ENCODE measurements at regions not wholly inside any gene's neighbourhood (a gene's known extent, or its start where the extent isn't known, plus 50 kb on each side); places are given as distances from the start of the nearest gene placed in this dataset.

DNA sequence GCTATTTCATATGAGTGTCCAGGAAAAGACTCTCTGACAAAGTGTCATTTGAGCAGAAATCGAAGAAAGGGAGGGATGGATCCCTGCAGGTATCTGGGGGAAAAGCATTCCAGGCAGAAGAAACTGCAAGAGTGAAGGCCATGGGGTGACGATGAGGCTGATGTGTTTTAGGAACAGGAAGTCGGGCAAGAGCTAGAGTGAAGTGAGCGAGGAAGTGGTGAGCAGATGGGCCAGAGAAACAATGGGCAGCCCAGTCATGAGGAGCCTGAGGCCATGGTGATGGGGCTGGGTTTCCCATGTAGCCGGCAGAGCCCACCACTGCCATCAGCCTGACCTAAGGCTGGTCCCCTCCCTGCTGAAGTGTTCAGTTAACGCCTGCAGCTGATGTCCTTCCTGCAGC lies 150.2 kb downstream of the TNFSF13B start:
- 18% methylated on average over 5 of the region's 6 CpGs for WGBS (ENCODE audit: low lambda C conversion rate)
- BruUV-seq (replicated peaks): no TSS peak
- no peaks in the 10 kb centered on the region for H3K27me3 ChIP-seq (ENCODE audit: control insufficient read depth in 1 of 2, insufficient read depth in 2 of 2, low read length in 2 of 2)
- H4K20me1 ChIP-seq (ENCODE audit: insufficient read depth, low read length): no peaks in the 10 kb centered on the region
- no peaks in the 10 kb centered on the region for H3K79me2 ChIP-seq (ENCODE audit: insufficient read depth, low read length)
- no peak overlapping the region for H2AFZ ChIP-seq (ENCODE audit: low read length)
- FAIRE-seq: no peak
- no peaks in the 10 kb centered on the region for H3K4me1 ChIP-seq (ENCODE audit: insufficient read depth, low read length)
- no peak for DNase-seq (ENCODE audit: low spot score)
- ATAC-seq: no peak
- no peaks in the 10 kb centered on the region for H3K36me3 ChIP-seq (replicated peaks in 1 of 2; ENCODE audit: control insufficient read depth in 1 of 2, insufficient read depth in 2 of 2, low read length in 2 of 2)
- no peak overlapping the region for H3K9ac ChIP-seq (ENCODE audit: insufficient read depth, low read depth, low read length)
- ChIA-PET POLR2A (no interaction called here), CTCF (ENCODE audit: low intra/inter-chr PET ratio, low total read pairs) (no interaction called here)
- intact Hi-C loops (cut with micrococcal nuclease; ENCODE audit: unreplicated experiment): no loop called here
- no peak overlapping the region for H3K27ac ChIP-seq (ENCODE audit: extremely low read length, insufficient read depth, low read length)
- no peak overlapping the region for H3K4me3 ChIP-seq (replicated peaks in 1 of 3; ENCODE audit: insufficient read depth in 1 of 3, low read depth in 2 of 3, low read length in 3 of 3)
- no peak overlapping the region for H3K4me2 ChIP-seq (ENCODE audit: low read depth, low read length)
- peaks cover 3% of the 10 kb centered on the region; the same call in 1 of the 2 replicates for H3K9me3 ChIP-seq (ENCODE audit: low read length)
- in situ Hi-C loops (cut with HindIII; ENCODE audit: extremely low pct_ligation_motif_present, low pct_unique_long_range_greater_than_20kb): no loop called here
- TF ChIP-seq ZNF605 (CRISPR knock-in tag; IDR thresholded peaks at IDR 0.05): no peak
- TF ChIP-seq SRSF4 (IDR thresholded peaks at IDR 0.05; ENCODE audit: low read depth, low read length, poor library complexity, severe bottlenecking): no peak
- TF ChIP-seq, protein P1, sequence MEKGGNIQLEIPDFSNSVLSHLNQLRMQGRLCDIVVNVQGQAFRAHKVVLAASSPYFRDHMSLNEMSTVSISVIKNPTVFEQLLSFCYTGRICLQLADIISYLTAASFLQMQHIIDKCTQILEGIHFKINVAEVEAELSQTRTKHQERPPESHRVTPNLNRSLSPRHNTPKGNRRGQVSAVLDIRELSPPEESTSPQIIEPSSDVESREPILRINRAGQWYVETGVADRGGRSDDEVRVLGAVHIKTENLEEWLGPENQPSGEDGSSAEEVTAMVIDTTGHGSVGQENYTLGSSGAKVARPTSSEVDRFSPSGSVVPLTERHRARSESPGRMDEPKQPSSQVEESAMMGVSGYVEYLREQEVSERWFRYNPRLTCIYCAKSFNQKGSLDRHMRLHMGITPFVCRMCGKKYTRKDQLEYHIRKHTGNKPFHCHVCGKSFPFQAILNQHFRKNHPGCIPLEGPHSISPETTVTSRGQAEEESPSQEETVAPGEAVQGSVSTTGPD (CRISPR knock-in tag; IDR thresholded peaks at IDR 0.05): no peak
- TF ChIP-seq, protein P2, sequence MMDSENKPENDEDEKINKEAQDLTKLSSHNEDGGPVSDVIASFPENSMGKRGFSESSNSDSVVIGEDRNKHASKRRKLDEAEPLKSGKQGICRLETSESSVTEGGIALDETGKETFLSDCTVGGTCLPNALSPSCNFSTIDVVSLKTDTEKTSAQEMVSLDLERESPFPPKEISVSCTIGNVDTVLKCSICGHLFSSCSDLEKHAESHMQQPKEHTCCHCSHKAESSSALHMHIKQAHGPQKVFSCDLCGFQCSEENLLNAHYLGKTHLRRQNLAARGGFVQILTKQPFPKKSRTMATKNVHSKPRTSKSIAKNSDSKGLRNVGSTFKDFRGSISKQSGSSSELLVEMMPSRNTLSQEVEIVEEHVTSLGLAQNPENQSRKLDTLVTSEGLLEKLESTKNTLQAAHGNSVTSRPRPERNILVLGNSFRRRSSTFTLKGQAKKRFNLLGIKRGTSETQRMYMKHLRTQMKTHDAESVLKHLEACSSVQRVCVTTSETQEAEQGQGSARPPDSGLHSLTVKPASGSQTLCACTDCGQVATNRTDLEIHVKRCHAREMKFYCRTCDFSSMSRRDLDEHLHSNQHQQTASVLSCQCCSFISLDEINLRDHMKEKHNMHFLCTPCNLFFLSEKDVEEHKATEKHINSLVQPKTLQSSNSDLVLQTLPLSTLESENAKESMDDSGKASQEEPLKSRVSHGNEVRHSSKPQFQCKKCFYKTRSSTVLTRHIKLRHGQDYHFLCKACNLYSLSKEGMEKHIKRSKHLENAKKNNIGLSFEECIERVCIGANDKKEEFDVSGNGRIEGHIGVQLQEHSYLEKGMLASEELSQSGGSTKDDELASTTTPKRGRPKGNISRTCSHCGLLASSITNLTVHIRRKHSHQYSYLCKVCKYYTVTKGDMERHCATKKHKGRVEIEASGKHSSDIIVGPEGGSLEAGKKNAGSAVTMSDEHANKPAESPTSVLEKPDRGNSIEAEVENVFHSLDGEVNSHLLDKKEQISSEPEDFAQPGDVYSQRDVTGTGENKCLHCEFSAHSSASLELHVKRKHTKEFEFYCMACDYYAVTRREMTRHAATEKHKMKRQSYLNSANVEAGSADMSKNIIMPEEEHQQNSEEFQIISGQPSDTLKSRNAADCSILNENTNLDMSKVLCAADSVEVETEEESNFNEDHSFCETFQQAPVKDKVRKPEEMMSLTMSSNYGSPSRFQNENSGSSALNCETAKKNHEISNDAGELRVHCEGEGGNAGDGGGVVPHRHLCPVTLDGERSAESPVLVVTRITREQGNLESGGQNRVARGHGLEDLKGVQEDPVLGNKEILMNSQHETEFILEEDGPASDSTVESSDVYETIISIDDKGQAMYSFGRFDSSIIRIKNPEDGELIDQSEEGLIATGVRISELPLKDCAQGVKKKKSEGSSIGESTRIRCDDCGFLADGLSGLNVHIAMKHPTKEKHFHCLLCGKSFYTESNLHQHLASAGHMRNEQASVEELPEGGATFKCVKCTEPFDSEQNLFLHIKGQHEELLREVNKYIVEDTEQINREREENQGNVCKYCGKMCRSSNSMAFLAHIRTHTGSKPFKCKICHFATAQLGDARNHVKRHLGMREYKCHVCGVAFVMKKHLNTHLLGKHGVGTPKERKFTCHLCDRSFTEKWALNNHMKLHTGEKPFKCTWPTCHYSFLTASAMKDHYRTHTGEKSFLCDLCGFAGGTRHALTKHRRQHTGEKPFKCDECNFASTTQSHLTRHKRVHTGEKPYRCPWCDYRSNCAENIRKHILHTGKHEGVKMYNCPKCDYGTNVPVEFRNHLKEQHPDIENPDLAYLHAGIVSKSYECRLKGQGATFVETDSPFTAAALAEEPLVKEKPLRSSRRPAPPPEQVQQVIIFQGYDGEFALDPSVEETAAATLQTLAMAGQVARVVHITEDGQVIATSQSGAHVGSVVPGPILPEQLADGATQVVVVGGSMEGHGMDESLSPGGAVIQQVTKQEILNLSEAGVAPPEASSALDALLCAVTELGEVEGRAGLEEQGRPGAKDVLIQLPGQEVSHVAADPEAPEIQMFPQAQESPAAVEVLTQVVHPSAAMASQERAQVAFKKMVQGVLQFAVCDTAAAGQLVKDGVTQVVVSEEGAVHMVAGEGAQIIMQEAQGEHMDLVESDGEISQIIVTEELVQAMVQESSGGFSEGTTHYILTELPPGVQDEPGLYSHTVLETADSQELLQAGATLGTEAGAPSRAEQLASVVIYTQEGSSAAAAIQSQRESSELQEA (CRISPR knock-in tag; IDR thresholded peaks at IDR 0.05; ENCODE audit: not compliant biosample characterization): no peak
- TF ChIP-seq ZNF180 (CRISPR knock-in tag; IDR thresholded peaks at IDR 0.05; ENCODE audit: borderline replicate concordance, low read depth): no peak
- no peak for TF ChIP-seq RFXANK (CRISPR knock-in tag; IDR thresholded peaks at IDR 0.05)
- no peak for TF ChIP-seq FOXC1 (CRISPR knock-in tag; IDR thresholded peaks at IDR 0.05; ENCODE audit: borderline replicate concordance)
- TF ChIP-seq, protein P3, sequence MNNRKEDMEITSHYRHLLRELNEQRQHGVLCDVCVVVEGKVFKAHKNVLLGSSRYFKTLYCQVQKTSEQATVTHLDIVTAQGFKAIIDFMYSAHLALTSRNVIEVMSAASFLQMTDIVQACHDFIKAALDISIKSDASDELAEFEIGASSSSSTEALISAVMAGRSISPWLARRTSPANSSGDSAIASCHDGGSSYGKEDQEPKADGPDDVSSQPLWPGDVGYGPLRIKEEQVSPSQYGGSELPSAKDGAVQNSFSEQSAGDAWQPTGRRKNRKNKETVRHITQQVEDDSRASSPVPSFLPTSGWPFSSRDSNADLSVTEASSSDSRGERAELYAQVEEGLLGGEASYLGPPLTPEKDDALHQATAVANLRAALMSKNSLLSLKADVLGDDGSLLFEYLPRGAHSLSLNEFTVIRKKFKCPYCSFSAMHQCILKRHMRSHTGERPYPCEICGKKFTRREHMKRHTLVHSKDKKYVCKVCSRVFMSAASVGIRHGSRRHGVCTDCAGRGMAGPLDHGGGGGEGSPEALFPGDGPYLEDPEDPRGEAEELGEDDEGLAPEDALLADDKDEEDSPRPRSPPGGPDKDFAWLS (CRISPR knock-in tag; IDR thresholded peaks at IDR 0.05; ENCODE audit: borderline replicate concordance): no peak
- TF ChIP-seq SRY (CRISPR knock-in tag; IDR thresholded peaks at IDR 0.05): no peak
- TF ChIP-seq HNRNPUL1 (IDR thresholded peaks at IDR 0.05; ENCODE audit: low read depth, low read length): no peak
